Tibial nerve (tissue), 3 donors: ENCODE measurements at regions not wholly inside any gene's neighbourhood (a gene's known extent, or its start where the extent isn't known, plus 50 kb on each side); places are given as distances from the start of the nearest gene placed in this dataset.

Experiments used
- CTCF ChIP-seq, 5 experiments: fragments of 200-600 bp in 3 of 5; fragments of 450-650 bp in 2 of 5; sonication (generic) in 3 of 5; IDR thresholded peaks; one replicate each; pipeline ENCODE4 v1.5.1; 2016 to 2019; ENCODE audit warnings: antibody characterized with exemption in 5 of 5, mild to moderate bottlenecking in 3 of 5, moderate library complexity in 2 of 5
- POLR2A ChIP-seq, 2 donors: fragments of 450-650 bp; IDR thresholded peaks; one replicate each; pipeline ENCODE4 v1.6.1; 2017; ENCODE audit warnings: antibody characterized with exemption in 2 of 2, mild to moderate bottlenecking in 2 of 2, moderate library complexity in 2 of 2

DNA sequence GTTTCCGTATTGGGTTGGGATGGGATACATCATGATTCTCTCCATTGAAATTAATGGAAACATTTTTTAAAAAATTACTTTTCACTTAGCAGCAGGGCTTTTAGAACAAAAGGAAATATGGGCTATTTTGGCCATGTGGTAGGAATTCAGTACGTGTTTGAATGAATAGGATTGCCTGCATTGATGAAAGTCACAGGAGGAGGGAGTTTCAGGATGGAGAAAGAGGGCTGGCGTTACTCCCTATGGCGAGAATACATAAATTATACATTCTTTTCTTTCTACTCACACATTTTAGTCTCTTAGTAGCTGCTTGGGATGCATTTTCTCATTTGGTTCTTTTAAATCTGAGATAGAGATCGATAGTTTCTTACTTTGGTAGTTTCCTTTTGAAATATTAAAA, 100.3 kb upstream of the PDHA1 start:
- TF ChIP-seq CTCF (IDR thresholded peaks at IDR 0.05) = no peak
- no peak for TF ChIP-seq POLR2A (IDR thresholded peaks at IDR 0.05)
